ENCODE measurements at regions not wholly inside any gene's neighbourhood (a gene's known extent, or its start where the extent isn't known, plus 50 kb on each side); places are given as distances from the start of the nearest gene placed in this dataset.

GRCh38 chr10:113348694-113349093 lies 204.2 kb upstream of the HABP2 start:
- Histone ChIP-seq H3K9me2 (ENCODE audit: insufficient read depth, low read length) (no peaks in the 10 kb centered on the region), H3K27ac (ENCODE audit: low read depth, low read length, poor library complexity, severe bottlenecking) (no peak overlapping the region), H3K9me3 (ENCODE audit: low read length) (no peaks in the 10 kb centered on the region), H2AFZ (ENCODE audit: low read length) (no peak overlapping the region), H4K20me1 (ENCODE audit: insufficient read depth, low read length) (no peaks in the 10 kb centered on the region), H3K4me1 (ENCODE audit: insufficient read depth, low read length, poor library complexity, severe bottlenecking) (no peaks in the 10 kb centered on the region), H3K4me2 (ENCODE audit: low read length) (no peak overlapping the region), H3K79me2 (ENCODE audit: insufficient read depth, low read depth, low read length) (no peaks in the 10 kb centered on the region), H3K36me3 (ENCODE audit: insufficient read depth, low read length) (no peaks in the 10 kb centered on the region), H3K4me3 (ENCODE audit: low read depth, low read length, poor library complexity, severe bottlenecking) (no peak overlapping the region)
- CTCF ChIA-PET (ENCODE audit: unreplicated experiment) = no interaction called here
- intact Hi-C loops (cut with micrococcal nuclease; ENCODE audit: unreplicated experiment) = no loop called here
- POLR2A ChIA-PET = no interaction called here
- BruUV-seq (replicated peaks) = no TSS peak
- TF ChIP-seq EZH2phosphoT487 (IDR thresholded peaks at IDR 0.05; ENCODE audit: borderline replicate concordance, low read depth, low read length) = no peak
- TF ChIP-seq, protein P1, sequence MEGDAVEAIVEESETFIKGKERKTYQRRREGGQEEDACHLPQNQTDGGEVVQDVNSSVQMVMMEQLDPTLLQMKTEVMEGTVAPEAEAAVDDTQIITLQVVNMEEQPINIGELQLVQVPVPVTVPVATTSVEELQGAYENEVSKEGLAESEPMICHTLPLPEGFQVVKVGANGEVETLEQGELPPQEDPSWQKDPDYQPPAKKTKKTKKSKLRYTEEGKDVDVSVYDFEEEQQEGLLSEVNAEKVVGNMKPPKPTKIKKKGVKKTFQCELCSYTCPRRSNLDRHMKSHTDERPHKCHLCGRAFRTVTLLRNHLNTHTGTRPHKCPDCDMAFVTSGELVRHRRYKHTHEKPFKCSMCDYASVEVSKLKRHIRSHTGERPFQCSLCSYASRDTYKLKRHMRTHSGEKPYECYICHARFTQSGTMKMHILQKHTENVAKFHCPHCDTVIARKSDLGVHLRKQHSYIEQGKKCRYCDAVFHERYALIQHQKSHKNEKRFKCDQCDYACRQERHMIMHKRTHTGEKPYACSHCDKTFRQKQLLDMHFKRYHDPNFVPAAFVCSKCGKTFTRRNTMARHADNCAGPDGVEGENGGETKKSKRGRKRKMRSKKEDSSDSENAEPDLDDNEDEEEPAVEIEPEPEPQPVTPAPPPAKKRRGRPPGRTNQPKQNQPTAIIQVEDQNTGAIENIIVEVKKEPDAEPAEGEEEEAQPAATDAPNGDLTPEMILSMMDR (conservative IDR thresholded peaks at IDR 0.05; ENCODE audit: low read length) = no peak
- no peak for DNase-seq (ENCODE audit: low spot score)

GRCh38 chr10:113350311-113351040 lies 202.4 kb upstream of the HABP2 start:
- no peaks in the 10 kb centered on the region for H3K36me3 ChIP-seq (ENCODE audit: insufficient read depth, low read length)
- H3K9me2 ChIP-seq (ENCODE audit: insufficient read depth, low read length) = no peaks in the 10 kb centered on the region
- no peak for TF ChIP-seq EZH2phosphoT487 (IDR thresholded peaks at IDR 0.05; ENCODE audit: borderline replicate concordance, low read depth, low read length)
- TF ChIP-seq, protein P1 (conservative IDR thresholded peaks at IDR 0.05; ENCODE audit: low read length) = no peak
- no peak for DNase-seq (ENCODE audit: low spot score)
- H3K4me2 ChIP-seq (ENCODE audit: low read length) = no peak overlapping the region
- H3K9me3 ChIP-seq (ENCODE audit: low read length) = no peaks in the 10 kb centered on the region
- no TSS peak for BruUV-seq (replicated peaks)
- H4K20me1 ChIP-seq (ENCODE audit: insufficient read depth, low read length) = no peaks in the 10 kb centered on the region
- H3K79me2 ChIP-seq (ENCODE audit: insufficient read depth, low read depth, low read length) = no peaks in the 10 kb centered on the region
- no peak overlapping the region for H3K4me3 ChIP-seq (ENCODE audit: low read depth, low read length, poor library complexity, severe bottlenecking)
- no peak overlapping the region for H2AFZ ChIP-seq (ENCODE audit: low read length)
- CTCF ChIA-PET (ENCODE audit: unreplicated experiment) = no interaction called here
- H3K27ac ChIP-seq (ENCODE audit: low read depth, low read length, poor library complexity, severe bottlenecking) = no peak overlapping the region
- no peaks in the 10 kb centered on the region for H3K4me1 ChIP-seq (ENCODE audit: insufficient read depth, low read length, poor library complexity, severe bottlenecking)
- intact Hi-C loops (cut with micrococcal nuclease; ENCODE audit: unreplicated experiment) = no loop called here
- POLR2A ChIA-PET = no interaction called here

DNA sequence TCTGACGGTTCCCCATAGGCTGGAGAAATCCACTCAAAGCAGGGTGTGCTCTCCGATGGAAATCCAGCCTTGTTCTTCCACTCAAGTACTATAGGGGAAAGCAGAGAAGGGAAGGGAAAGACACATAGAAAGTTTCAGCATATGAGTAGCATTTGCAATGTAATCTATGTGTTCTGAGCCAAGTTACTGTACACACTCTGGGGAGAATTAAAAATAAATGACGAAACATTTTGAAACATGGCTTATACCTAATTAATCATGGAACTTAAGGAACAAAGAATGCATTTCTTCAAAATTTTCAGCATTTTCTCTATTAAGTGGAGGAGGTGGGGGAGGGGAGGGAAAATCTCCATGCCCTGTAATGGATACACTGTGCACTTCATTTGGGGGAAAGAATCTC lies 198.1 kb upstream of the HABP2 start:
- Histone ChIP-seq H3K4me1 (ENCODE audit: insufficient read depth, low read length, poor library complexity, severe bottlenecking) (no peaks in the 10 kb centered on the region), H2AFZ (ENCODE audit: low read length) (no peak overlapping the region), H3K4me2 (ENCODE audit: low read length) (no peak overlapping the region), H3K9me3 (ENCODE audit: low read length) (no peaks in the 10 kb centered on the region), H3K27ac (ENCODE audit: low read depth, low read length, poor library complexity, severe bottlenecking) (no peak overlapping the region), H3K79me2 (ENCODE audit: insufficient read depth, low read depth, low read length) (no peaks in the 10 kb centered on the region), H3K4me3 (ENCODE audit: low read depth, low read length, poor library complexity, severe bottlenecking) (no peak overlapping the region), H3K36me3 (ENCODE audit: insufficient read depth, low read length) (no peaks in the 10 kb centered on the region), H4K20me1 (ENCODE audit: insufficient read depth, low read length) (no peaks in the 10 kb centered on the region), H3K9me2 (ENCODE audit: insufficient read depth, low read length) (no peaks in the 10 kb centered on the region)
- intact Hi-C loops (cut with micrococcal nuclease; ENCODE audit: unreplicated experiment) = no loop called here
- BruUV-seq (replicated peaks) = no TSS peak
- DNase-seq (ENCODE audit: low spot score) = no peak
- TF ChIP-seq, protein P1 (conservative IDR thresholded peaks at IDR 0.05; ENCODE audit: low read length) = no peak
- no peak for TF ChIP-seq EZH2phosphoT487 (IDR thresholded peaks at IDR 0.05; ENCODE audit: borderline replicate concordance, low read depth, low read length)
- CTCF ChIA-PET (ENCODE audit: unreplicated experiment) = no interaction called here
- POLR2A ChIA-PET = interaction anchor here (0.6 kb wide), 2 partner anchors 594 to 808 kb away, joined by 3 read pairs; no protein-coding TSS in a partner anchor
